ENCODE measurements at regions not wholly inside any gene's neighbourhood (a gene's known extent, or its start where the extent isn't known, plus 50 kb on each side); places are given as distances from the start of the nearest gene placed in this dataset.

GRCh38 chr14:34014936-34015335 lies 64.1 kb upstream of the EGLN3 start:
- H3K27me3 Mint-ChIP-seq (ENCODE audit: low read depth): no peaks in the 10 kb centered on the region
- ChIA-PET CTCF (no interaction called here), POLR2A (no interaction called here)
- ATAC-seq (no peak), DNase-seq (ENCODE audit: low spot score) (no peak)
- 0 out of 2 replicates have a peak, but pooled peaks cover 4% of the 10 kb centered on the region for H3K9me3 Mint-ChIP-seq
- no peak overlapping the region for H3K27ac Mint-ChIP-seq
- H3K4me3 Mint-ChIP-seq: no peak overlapping the region
- H3K4me1 Mint-ChIP-seq: peaks cover 46% of the 10 kb centered on the region
- H3K36me3 Mint-ChIP-seq: no peaks in the 10 kb centered on the region
- TF ChIP-seq MXD4 (CRISPR knock-in tag; IDR thresholded peaks at IDR 0.05; ENCODE audit: borderline replicate concordance) (no peak), JAZF1 (CRISPR knock-in tag; IDR thresholded peaks at IDR 0.05) (no peak), ESRRA (CRISPR knock-in tag; IDR thresholded peaks at IDR 0.05; ENCODE audit: borderline replicate concordance) (no peak), RELA (CRISPR knock-in tag; IDR thresholded peaks at IDR 0.05; ENCODE audit: borderline replicate concordance) (no peak), GABPB1 (CRISPR knock-in tag; IDR thresholded peaks at IDR 0.05) (no peak), FOXJ3 (CRISPR knock-in tag; IDR thresholded peaks at IDR 0.05; ENCODE audit: borderline replicate concordance) (no peak), ATF6 (CRISPR knock-in tag; IDR thresholded peaks at IDR 0.05) (no peak), MLX (CRISPR knock-in tag; IDR thresholded peaks at IDR 0.05) (no peak), CTCF (IDR thresholded peaks at IDR 0.05) (no peak), ZMAT4 (CRISPR knock-in tag; IDR thresholded peaks at IDR 0.05) (no peak), TEAD1 (CRISPR knock-in tag; IDR thresholded peaks at IDR 0.05) (no peak), ZNF671 (CRISPR knock-in tag; IDR thresholded peaks at IDR 0.05) (no peak), ZNF512 (CRISPR knock-in tag; IDR thresholded peaks at IDR 0.05; ENCODE audit: borderline replicate concordance) (no peak)

GRCh38 chr14:34013721-34014060 lies 62.8 kb upstream of the EGLN3 start:
- Mint-ChIP-seq H3K36me3 (no peaks in the 10 kb centered on the region), H3K4me3 (no peak overlapping the region), H3K9me3 (0 out of 2 replicates have a peak, but pooled peaks cover 9% of the 10 kb centered on the region), H3K4me1 (peaks cover 42% of the 10 kb centered on the region), H3K27ac (no peak overlapping the region), H3K27me3 (ENCODE audit: low read depth) (no peaks in the 10 kb centered on the region)
- POLR2A ChIA-PET: no interaction called here
- DNase-seq (ENCODE audit: low spot score): no peak
- TF ChIP-seq ZNF317 (CRISPR knock-in tag; IDR thresholded peaks at IDR 0.05; ENCODE audit: borderline replicate concordance, low read depth): no peak
- TF ChIP-seq ZNF138 (CRISPR knock-in tag; conservative IDR thresholded peaks at IDR 0.05): no peak
- no peak for TF ChIP-seq ESRRA (CRISPR knock-in tag; IDR thresholded peaks at IDR 0.05; ENCODE audit: borderline replicate concordance)
- no peak for TF ChIP-seq ATF3 (CRISPR knock-in tag; conservative IDR thresholded peaks at IDR 0.05)
- TF ChIP-seq KAT7 (CRISPR knock-in tag; IDR thresholded peaks at IDR 0.05; ENCODE audit: borderline replicate concordance): no peak
- no peak for TF ChIP-seq ATF6 (CRISPR knock-in tag; IDR thresholded peaks at IDR 0.05)
- no peak for TF ChIP-seq SMAD3 (CRISPR knock-in tag; IDR thresholded peaks at IDR 0.05; ENCODE audit: borderline replicate concordance)
- TF ChIP-seq ZNF425 (CRISPR knock-in tag; conservative IDR thresholded peaks at IDR 0.05): no peak
- no peak for TF ChIP-seq ZBTB43 (CRISPR knock-in tag; IDR thresholded peaks at IDR 0.05)
- TF ChIP-seq ETV6 (CRISPR knock-in tag; IDR thresholded peaks at IDR 0.05): no peak
- no peak for TF ChIP-seq GABPB1 (CRISPR knock-in tag; IDR thresholded peaks at IDR 0.05)
- no peak; the same call in 1 of the 2 replicates for ATAC-seq
- CTCF ChIA-PET: interaction anchor here (1.4 to 2.1 kb wide), 3 partner anchors 165 to 221 kb away, joined by 4 to 13 read pairs (median 5); no protein-coding TSS in a partner anchor
